Activated naive CD8-positive, alpha-beta T cell treated with anti-CD3 and anti-CD28 coated beads, Interleukin-2, amount 50 U/mL, for 24 hours (primary cell): ENCODE measurements at regions not wholly inside any gene's neighbourhood (a gene's known extent, or its start where the extent isn't known, plus 50 kb on each side); places are given as distances from the start of the nearest gene placed in this dataset.
"Not testable (repeated sequence)": the region's sequence is repeated elsewhere in the genome, so short reads cannot be mapped to it uniquely, and the experiment has no call there.

ENCODE experiments used
- ATAC-seq: fragments of 150-1000 bp; cut with Tn5 transposase; one replicate; pipeline ENCODE4 v1.10.0; 2021
- DNase-seq: peaks from one replicate; pipeline ENCODE4 v3.0.0; 2021
- H3K27ac Mint-ChIP-seq: one replicate; pipeline ENCODE4 v1.8.0; 2021; ENCODE audit warnings: mild to moderate bottlenecking, mixed read lengths
- H3K27me3 Mint-ChIP-seq: one replicate; pipeline ENCODE4 v1.8.0; 2021; ENCODE audit warnings: mixed read lengths
- H3K36me3 Mint-ChIP-seq: one replicate; pipeline ENCODE4 v1.8.0; 2021; ENCODE audit warnings: low read depth, mixed read lengths
- H3K4me1 Mint-ChIP-seq: one replicate; pipeline ENCODE4 v1.8.0; 2021; ENCODE audit warnings: mixed read lengths
- H3K4me3 Mint-ChIP-seq: one replicate; pipeline ENCODE4 v1.8.0; 2021; ENCODE audit warnings: mild to moderate bottlenecking, moderate library complexity, mixed read lengths
- H3K9me3 Mint-ChIP-seq: one replicate; pipeline ENCODE4 v1.8.0; 2021; ENCODE audit warnings: mixed read lengths

GRCh38 chr2:101580528-101580927, 105.6 kb upstream of the RFX8 start:
- DNase-seq (no peak), ATAC-seq (no peak)
- Mint-ChIP-seq H3K4me3 (no peak overlapping the region), H3K27ac (no peak overlapping the region), H3K36me3 (no peaks in the 10 kb centered on the region), H3K9me3 (peaks cover 13% of the 10 kb centered on the region), H3K4me1 (peaks cover 5% of the 10 kb centered on the region), H3K27me3 (peaks cover 2% of the 10 kb centered on the region)

GRCh38 chr2:101578671-101579070, 103.8 kb upstream of the RFX8 start:
- Mint-ChIP-seq H3K4me3 (no peak overlapping the region), H3K27me3 (peaks cover 2% of the 10 kb centered on the region), H3K27ac (no peak overlapping the region), H3K9me3 (peaks cover under 1% of the 10 kb centered on the region), H3K36me3 (no peaks in the 10 kb centered on the region), H3K4me1 (peaks cover 5% of the 10 kb centered on the region)
- no peak for ATAC-seq
- DNase-seq, result no peak

- not testable (repeated sequence) for ATAC-seq
Observed at GRCh38 chr2:101578135-101578534, 103.2 kb upstream of the RFX8 start.

DNA sequence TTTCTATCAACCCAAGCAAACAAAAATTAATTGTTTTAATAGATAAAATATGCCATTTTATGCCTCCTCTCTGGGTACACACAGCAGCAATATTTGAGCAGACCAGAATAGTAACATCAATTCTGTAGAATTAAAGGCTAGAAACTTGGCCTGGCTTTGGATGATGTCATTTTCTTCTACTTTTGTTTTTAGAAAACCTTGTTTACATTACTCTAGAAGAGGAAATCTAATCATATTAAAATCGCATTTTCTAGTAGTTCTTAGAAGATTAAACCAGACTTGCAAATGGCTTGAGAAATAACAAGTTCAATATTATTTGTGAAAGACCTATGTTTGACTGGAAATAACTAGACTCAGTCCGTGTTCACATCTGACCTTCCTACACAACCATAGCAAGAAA, 102.3 kb upstream of the RFX8 start:
- DNase-seq, result no peak
- no peaks in the 10 kb centered on the region for H3K36me3 Mint-ChIP-seq
- peaks cover 5% of the 10 kb centered on the region for H3K4me1 Mint-ChIP-seq
- peaks cover 2% of the 10 kb centered on the region for H3K27me3 Mint-ChIP-seq
- no peak for ATAC-seq
- no peak overlapping the region for H3K27ac Mint-ChIP-seq
- H3K9me3 Mint-ChIP-seq, result no peaks in the 10 kb centered on the region
- H3K4me3 Mint-ChIP-seq, result no peak overlapping the region

More at GRCh38 chr2:101578135-101578534, 103.2 kb upstream of the RFX8 start:
- not testable (repeated sequence) for DNase-seq, H3K36me3 Mint-ChIP-seq, H3K4me1 Mint-ChIP-seq, H3K9me3 Mint-ChIP-seq, H3K27me3 Mint-ChIP-seq, H3K4me3 Mint-ChIP-seq, H3K27ac Mint-ChIP-seq

- DNase-seq, result no peak
- H3K9me3 Mint-ChIP-seq, result no peaks in the 10 kb centered on the region
- no peak for ATAC-seq
- H3K36me3 Mint-ChIP-seq, result no peaks in the 10 kb centered on the region
- H3K4me1 Mint-ChIP-seq, result peaks cover 14% of the 10 kb centered on the region
- peaks cover 2% of the 10 kb centered on the region for H3K27me3 Mint-ChIP-seq
- no peak overlapping the region for H3K4me3 Mint-ChIP-seq
- H3K27ac Mint-ChIP-seq, result no peak overlapping the region
Observed at GRCh38 chr2:101574622-101575021, 99.7 kb upstream of the RFX8 start.

- no peak overlapping the region for H3K27ac Mint-ChIP-seq
- no peak for DNase-seq
- H3K36me3 Mint-ChIP-seq, result no peaks in the 10 kb centered on the region
- no peaks in the 10 kb centered on the region for H3K9me3 Mint-ChIP-seq
- no peaks in the 10 kb centered on the region for H3K27me3 Mint-ChIP-seq
- no peak overlapping the region for H3K4me3 Mint-ChIP-seq
- H3K4me1 Mint-ChIP-seq, result peaks cover 14% of the 10 kb centered on the region
- no peak for ATAC-seq
Observed at GRCh38 chr2:101571951-101572350, 97.0 kb upstream of the RFX8 start.

DNA sequence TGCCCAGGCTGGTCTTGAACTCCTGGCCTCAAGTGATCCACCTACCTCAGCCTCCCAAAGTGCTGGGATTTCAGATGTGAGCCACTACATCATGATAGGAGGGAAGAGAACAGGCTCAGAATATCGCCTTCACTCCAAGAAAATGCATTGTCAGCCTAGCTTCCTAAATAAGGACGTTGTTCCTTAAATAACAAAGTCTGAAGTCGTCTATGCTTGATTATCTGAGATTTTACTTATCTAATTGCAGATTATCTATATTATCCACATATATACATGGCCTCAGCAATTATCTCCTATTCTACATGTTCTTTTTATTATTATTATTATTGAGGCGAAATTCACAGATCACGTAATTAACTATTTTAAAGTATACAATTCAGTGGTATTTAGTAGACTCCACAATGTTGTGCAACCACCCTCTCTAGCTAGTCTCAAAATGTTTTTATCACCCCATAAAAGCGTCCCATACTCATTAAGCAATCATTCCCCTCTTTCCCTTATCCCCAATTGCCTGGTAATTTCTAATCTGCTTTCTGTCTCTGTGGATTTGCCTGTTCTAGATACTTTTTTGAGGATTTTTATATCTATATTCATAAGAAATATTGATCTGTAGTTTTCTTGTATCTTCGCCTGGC, 95.1 kb upstream of the RFX8 start:
- no peak for ATAC-seq
- Mint-ChIP-seq H3K9me3 (no peaks in the 10 kb centered on the region), H3K36me3 (no peaks in the 10 kb centered on the region), H3K27me3 (no peaks in the 10 kb centered on the region), H3K27ac (no peak overlapping the region), H3K4me1 (peaks cover 10% of the 10 kb centered on the region), H3K4me3 (no peak overlapping the region)
- DNase-seq, result no peak

- Mint-ChIP-seq H3K27me3 (no peaks in the 10 kb centered on the region), H3K36me3 (no peaks in the 10 kb centered on the region), H3K4me1 (peaks cover 10% of the 10 kb centered on the region), H3K27ac (no peak overlapping the region), H3K4me3 (no peak overlapping the region), H3K9me3 (no peaks in the 10 kb centered on the region)
- DNase-seq (no peak), ATAC-seq (no peak)
Observed at GRCh38 chr2:101568969-101569368, 94.1 kb upstream of the RFX8 start.

DNA sequence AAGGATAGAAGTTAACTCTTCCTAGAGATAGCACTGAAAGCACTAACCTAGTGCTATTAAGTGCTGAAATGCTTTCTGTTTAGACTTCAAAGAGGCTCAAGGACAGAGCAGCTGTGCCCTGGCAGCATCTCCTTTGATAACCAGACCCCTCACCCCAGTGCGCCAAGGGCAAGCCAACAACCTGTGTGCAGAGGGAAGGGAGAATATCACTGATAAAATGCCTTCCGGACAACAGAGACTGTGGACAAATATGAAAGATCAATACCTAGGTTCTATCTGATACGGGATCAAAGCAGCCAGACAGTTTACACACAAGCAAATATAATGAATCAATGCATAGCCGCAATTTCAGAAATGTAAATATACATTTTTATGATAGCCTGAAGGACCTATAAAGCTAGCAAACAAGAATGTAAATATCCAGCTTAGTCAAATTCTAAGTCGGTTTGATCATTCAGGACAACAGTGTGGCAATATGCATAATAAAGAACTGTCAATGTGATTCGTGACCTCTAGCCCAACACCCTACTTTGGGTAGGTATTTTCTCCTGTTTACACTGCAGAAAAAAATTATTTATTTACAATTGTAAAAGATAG, 91.8 kb upstream of the RFX8 start:
- ATAC-seq, result no peak
- Mint-ChIP-seq H3K4me1 (peaks cover 14% of the 10 kb centered on the region), H3K27ac (no peak overlapping the region), H3K9me3 (no peaks in the 10 kb centered on the region), H3K36me3 (no peaks in the 10 kb centered on the region), H3K27me3 (no peaks in the 10 kb centered on the region), H3K4me3 (no peak overlapping the region)
- no peak for DNase-seq

GRCh38 chr2:101563849-101564248, 88.9 kb upstream of the RFX8 start:
- no peak for DNase-seq
- no peaks in the 10 kb centered on the region for H3K27me3 Mint-ChIP-seq
- H3K4me1 Mint-ChIP-seq, result peaks cover 17% of the 10 kb centered on the region
- H3K27ac Mint-ChIP-seq, result no peak overlapping the region
- H3K9me3 Mint-ChIP-seq, result peaks cover 11% of the 10 kb centered on the region
- H3K36me3 Mint-ChIP-seq, result peaks cover 3% of the 10 kb centered on the region
- ATAC-seq, result no peak
- no peak overlapping the region for H3K4me3 Mint-ChIP-seq

- H3K4me3 Mint-ChIP-seq, result no peak overlapping the region
- no peaks in the 10 kb centered on the region for H3K27me3 Mint-ChIP-seq
- peaks cover 11% of the 10 kb centered on the region for H3K9me3 Mint-ChIP-seq
- peaks cover 3% of the 10 kb centered on the region for H3K36me3 Mint-ChIP-seq
- DNase-seq (no peak), ATAC-seq (no peak)
- peaks cover 17% of the 10 kb centered on the region for H3K4me1 Mint-ChIP-seq
- H3K27ac Mint-ChIP-seq, result no peak overlapping the region
Observed at GRCh38 chr2:101560780-101561315, 85.9 kb upstream of the RFX8 start.

- Mint-ChIP-seq H3K27me3 (no peaks in the 10 kb centered on the region), H3K27ac (no peak overlapping the region), H3K36me3 (peaks cover 3% of the 10 kb centered on the region), H3K4me3 (no peak overlapping the region), H3K9me3 (peaks cover 11% of the 10 kb centered on the region), H3K4me1 (peaks cover 17% of the 10 kb centered on the region)
- DNase-seq (no peak), ATAC-seq (no peak)
Observed at GRCh38 chr2:101559551-101559950, 84.6 kb upstream of the RFX8 start.

- Mint-ChIP-seq H3K36me3 (peaks cover 3% of the 10 kb centered on the region), H3K4me3 (no peak overlapping the region), H3K9me3 (peaks cover 11% of the 10 kb centered on the region), H3K27ac (no peak overlapping the region), H3K4me1 (peaks cover 17% of the 10 kb centered on the region), H3K27me3 (no peaks in the 10 kb centered on the region)
- ATAC-seq (no peak), DNase-seq (no peak)
Observed at GRCh38 chr2:101558740-101559525, 84.0 kb upstream of the RFX8 start.

DNA sequence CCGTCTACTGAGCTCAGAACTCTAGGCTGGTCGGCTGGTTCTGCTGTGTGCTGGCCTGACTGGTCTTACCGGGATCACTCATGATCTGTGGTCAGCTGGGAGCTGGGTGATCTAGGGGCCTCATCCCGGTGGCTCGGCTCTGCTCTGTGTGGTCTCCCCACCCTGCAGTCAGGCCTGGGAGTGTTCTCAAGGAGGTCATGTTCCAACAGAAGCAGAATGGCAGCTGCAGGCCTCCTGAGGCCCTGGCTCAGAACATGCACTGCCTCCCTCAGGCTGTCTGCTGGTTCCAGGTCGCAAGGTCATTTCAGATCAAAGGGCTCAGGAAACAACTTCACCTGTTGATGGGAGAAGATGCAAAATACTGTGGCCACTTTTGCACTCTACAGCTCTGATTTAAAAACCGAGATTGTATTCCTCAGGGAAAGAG, 81.1 kb upstream of the RFX8 start:
- H3K27ac Mint-ChIP-seq, result no peak overlapping the region
- H3K27me3 Mint-ChIP-seq, result no peaks in the 10 kb centered on the region
- H3K9me3 Mint-ChIP-seq, result peaks cover 6% of the 10 kb centered on the region
- H3K4me3 Mint-ChIP-seq, result no peak overlapping the region
- peaks cover 3% of the 10 kb centered on the region for H3K36me3 Mint-ChIP-seq
- ATAC-seq (no peak), DNase-seq (no peak)
- peaks cover 19% of the 10 kb centered on the region for H3K4me1 Mint-ChIP-seq

DNA sequence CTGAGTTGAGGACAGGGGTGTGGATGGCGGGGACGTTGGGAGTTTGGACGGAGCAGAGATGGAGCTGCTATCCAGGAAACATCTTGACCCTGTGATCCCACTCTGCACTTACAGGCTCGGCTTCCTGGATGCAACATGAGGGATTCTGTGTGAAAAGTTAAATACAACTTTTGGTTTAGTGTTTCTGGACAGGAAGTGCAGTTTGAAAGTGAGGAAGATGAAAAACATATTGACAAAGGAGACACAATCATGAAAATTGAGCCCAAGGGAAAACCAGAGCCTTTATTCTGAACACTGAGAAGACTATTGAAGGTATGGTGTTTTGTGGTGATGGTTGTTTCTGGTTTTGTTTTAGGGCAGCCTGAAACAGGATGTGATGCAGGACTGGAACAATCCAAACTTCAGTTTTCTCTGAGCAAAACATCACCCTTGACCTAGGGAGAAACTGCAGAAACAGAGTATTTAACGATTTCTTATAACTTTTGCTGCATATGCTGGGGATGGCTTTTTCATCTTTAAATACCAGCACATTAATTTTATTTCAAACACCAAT, 76.5 kb upstream of the RFX8 start:
- no peak overlapping the region for H3K27ac Mint-ChIP-seq

More for the DNA sequence above, 76.5 kb upstream of the RFX8 start:
- Mint-ChIP-seq H3K4me3 (no peak overlapping the region), H3K9me3 (peaks cover 8% of the 10 kb centered on the region), H3K36me3 (no peaks in the 10 kb centered on the region), H3K27me3 (no peaks in the 10 kb centered on the region), H3K4me1 (peaks cover 17% of the 10 kb centered on the region)
- DNase-seq (no peak), ATAC-seq (no peak)
